HFFc6 (cell line): ENCODE measurements at regions not wholly inside any gene's neighbourhood (a gene's known extent, or its start where the extent isn't known, plus 50 kb on each side); places are given as distances from the start of the nearest gene placed in this dataset.

Experiments
- DNase-seq: peaks from one replicate; pipeline ENCODE4 v3.0.0-alpha.2; 2018
- H3K27ac Mint-ChIP-seq: 2 replicates; pipeline ENCODE4 v1.8.0; 2020; ENCODE audit warnings: mild to moderate bottlenecking, mixed read lengths
- H3K27me3 Mint-ChIP-seq: 2 replicates; pipeline ENCODE4 v1.8.0; 2021; ENCODE audit warnings: mild to moderate bottlenecking, moderate library complexity, mixed read lengths; ENCODE audit not compliant: insufficient read depth
- H3K36me3 Mint-ChIP-seq: 2 replicates; pipeline ENCODE4 v1.8.0; 2021; ENCODE audit warnings: low read depth, mixed read lengths
- H3K4me1 Mint-ChIP-seq: 2 replicates; pipeline ENCODE4 v1.8.0; 2020; ENCODE audit warnings: low read depth, mixed read lengths
- H3K4me3 Mint-ChIP-seq: 2 replicates; pipeline ENCODE4 v1.8.0; 2020; ENCODE audit warnings: mild to moderate bottlenecking, moderate library complexity, mixed read lengths
- H3K9me3 Mint-ChIP-seq: 2 replicates; pipeline ENCODE4 v1.8.0; 2020; ENCODE audit warnings: mild to moderate bottlenecking, mixed read lengths
- TF ChIP-seq, protein P1 (sequence below): fragments of 200-600 bp; sonication (generic); IDR thresholded peaks from 2 replicates; pipeline ENCODE4 v1.5.0; 2021; ENCODE audit warnings: antibody characterized with exemption, mild to moderate bottlenecking

DNA sequence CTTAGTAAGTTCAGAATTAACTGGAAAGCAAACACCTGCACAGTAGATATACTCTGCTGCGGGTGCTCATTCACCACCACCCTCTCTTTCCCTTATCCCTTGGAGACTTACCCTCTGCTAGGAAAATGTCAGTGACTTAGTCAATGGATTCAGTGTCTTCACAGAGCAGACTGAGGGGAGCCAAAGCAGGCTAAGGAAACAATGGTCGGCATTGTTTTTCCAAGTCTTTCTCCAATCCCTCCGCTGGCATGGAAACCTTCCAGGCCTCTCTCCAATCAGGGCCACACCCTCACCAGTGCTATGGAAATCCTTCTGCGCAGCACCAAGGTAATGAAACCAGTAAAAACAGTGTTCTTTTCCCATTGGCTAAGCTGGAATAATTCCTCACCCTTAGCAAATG lies 531.2 kb downstream of the TFAP2B start:
- H3K36me3 Mint-ChIP-seq, result peaks cover 4% of the 10 kb centered on the region; the same call in 1 of the 2 replicates
- H3K9me3 Mint-ChIP-seq, result peaks cover 54% of the 10 kb centered on the region
- no peaks in the 10 kb centered on the region for H3K4me1 Mint-ChIP-seq
- no peaks in the 10 kb centered on the region; the same call in 1 of the 2 replicates for H3K27me3 Mint-ChIP-seq
- no peak for DNase-seq
- TF ChIP-seq, protein P1, sequence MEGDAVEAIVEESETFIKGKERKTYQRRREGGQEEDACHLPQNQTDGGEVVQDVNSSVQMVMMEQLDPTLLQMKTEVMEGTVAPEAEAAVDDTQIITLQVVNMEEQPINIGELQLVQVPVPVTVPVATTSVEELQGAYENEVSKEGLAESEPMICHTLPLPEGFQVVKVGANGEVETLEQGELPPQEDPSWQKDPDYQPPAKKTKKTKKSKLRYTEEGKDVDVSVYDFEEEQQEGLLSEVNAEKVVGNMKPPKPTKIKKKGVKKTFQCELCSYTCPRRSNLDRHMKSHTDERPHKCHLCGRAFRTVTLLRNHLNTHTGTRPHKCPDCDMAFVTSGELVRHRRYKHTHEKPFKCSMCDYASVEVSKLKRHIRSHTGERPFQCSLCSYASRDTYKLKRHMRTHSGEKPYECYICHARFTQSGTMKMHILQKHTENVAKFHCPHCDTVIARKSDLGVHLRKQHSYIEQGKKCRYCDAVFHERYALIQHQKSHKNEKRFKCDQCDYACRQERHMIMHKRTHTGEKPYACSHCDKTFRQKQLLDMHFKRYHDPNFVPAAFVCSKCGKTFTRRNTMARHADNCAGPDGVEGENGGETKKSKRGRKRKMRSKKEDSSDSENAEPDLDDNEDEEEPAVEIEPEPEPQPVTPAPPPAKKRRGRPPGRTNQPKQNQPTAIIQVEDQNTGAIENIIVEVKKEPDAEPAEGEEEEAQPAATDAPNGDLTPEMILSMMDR, result no peak
- no peak overlapping the region for H3K27ac Mint-ChIP-seq
- no peak overlapping the region for H3K4me3 Mint-ChIP-seq

DNA sequence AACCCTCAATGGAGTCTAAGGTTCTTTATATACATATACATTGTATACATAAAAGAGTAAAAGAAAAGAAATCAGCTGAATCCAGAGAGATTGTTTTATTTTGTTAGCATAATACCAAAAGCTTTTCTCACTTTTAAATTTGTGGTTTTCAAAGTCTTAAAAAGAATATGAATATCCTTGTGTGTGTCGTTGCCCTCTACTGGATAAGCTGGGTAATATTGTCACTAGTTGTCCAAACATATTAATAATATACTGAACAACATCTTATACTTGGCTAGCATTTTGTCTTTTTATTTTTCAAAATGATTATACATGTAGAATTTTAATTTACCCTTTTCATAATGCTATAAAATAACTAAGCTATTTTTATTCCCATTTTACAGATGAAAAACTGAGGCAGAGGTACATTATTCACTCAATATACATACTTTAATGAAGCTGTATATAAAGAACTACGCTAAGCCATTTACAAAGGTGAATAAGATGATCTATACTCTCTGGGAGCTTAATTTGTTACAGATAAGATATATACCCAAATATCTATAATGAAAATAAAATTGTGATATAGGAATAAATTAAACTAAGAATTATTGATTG lies 531.7 kb downstream of the TFAP2B start:
- no peak for DNase-seq
- TF ChIP-seq, protein P1, result peak; percentile 49
- Mint-ChIP-seq H3K27me3 (no peaks in the 10 kb centered on the region; the same call in 1 of the 2 replicates), H3K9me3 (peaks cover 48% of the 10 kb centered on the region), H3K4me3 (no peak overlapping the region), H3K36me3 (peaks cover 4% of the 10 kb centered on the region; the same call in 1 of the 2 replicates), H3K27ac (no peak overlapping the region), H3K4me1 (no peaks in the 10 kb centered on the region)

DNA sequence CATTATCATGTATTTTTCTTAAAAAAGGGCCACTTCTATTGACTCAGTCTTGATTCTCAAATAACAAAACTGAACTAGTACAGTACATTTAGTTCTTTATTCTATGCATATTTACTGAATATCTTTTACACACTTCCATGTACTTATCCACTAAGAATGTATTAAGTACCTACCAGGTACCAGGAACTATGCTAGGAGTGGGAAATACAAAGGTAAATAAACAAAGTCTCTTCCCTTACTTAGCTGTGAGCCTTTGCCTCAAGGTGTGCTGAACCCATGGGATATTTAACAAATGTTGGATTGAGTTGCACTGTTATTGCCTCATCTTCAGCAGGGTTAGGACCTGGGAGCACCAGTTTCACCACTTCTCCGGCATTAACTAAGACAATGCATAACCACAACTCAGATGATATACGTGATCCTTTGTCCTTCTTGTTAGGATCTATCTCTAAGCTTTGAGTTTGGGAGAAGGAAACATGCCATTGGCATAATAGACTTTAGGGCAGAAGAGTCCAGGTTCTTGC lies 533.9 kb downstream of the TFAP2B start:
- H3K36me3 Mint-ChIP-seq, result peaks cover 4% of the 10 kb centered on the region; the same call in 1 of the 2 replicates
- peaks cover 41% of the 10 kb centered on the region for H3K9me3 Mint-ChIP-seq
- no peak overlapping the region for H3K27ac Mint-ChIP-seq
- TF ChIP-seq, protein P1, result no peak
- no peaks in the 10 kb centered on the region for H3K4me1 Mint-ChIP-seq
- no peaks in the 10 kb centered on the region for H3K27me3 Mint-ChIP-seq
- no peak for DNase-seq
- H3K4me3 Mint-ChIP-seq, result no peak overlapping the region

DNA sequence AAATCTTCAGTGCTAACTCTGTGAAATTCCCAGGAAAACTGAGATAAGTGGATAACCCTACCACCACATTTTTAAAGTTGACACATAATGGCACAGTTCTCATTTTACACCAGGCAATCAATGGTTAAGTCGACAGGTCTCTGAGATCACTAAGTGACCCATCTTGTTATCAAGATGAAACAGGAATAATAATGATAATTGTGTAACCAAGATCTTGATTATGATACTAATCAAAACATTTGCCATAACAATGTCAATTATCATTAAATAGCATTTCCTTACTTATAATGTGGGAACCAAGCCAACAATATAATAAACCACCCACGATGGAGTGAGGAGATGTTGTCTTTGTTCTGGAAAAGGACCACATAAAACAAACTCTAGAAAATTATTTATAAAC lies 541.6 kb downstream of the TFAP2B start:
- H3K9me3 Mint-ChIP-seq, result 0 out of 2 replicates have a peak, but pooled peaks cover 11% of the 10 kb centered on the region
- no peak for DNase-seq
- TF ChIP-seq, protein P1, result no peak
- H3K36me3 Mint-ChIP-seq, result no peaks in the 10 kb centered on the region
- H3K27ac Mint-ChIP-seq, result no peak overlapping the region
- H3K27me3 Mint-ChIP-seq, result no peaks in the 10 kb centered on the region
- H3K4me3 Mint-ChIP-seq, result no peak overlapping the region
- H3K4me1 Mint-ChIP-seq, result no peaks in the 10 kb centered on the region

DNA sequence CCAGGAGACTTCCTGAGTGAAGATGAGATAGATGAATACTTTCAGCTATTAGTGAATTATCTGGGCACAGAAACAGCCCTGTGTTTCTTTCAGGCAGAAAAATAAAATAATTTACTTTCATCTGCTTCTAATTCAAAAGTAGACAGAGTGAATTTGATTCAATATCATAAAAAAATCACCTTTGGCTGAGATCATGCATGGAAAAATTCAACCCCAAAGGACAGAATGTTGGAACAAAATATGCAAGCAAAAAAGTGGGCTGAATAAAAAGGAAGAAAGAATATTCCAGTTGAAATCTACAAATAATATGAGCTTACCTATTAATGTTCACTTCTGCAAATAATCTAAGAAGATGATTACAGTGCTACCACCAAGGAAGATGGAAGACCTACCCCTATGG lies 546.9 kb downstream of the TFAP2B start:
- TF ChIP-seq, protein P1, result no peak
- DNase-seq, result no peak
- peaks cover 20% of the 10 kb centered on the region for H3K9me3 Mint-ChIP-seq
- H3K27me3 Mint-ChIP-seq, result no peaks in the 10 kb centered on the region
- no peaks in the 10 kb centered on the region for H3K36me3 Mint-ChIP-seq
- H3K4me1 Mint-ChIP-seq, result no peaks in the 10 kb centered on the region
- no peak overlapping the region for H3K4me3 Mint-ChIP-seq
- H3K27ac Mint-ChIP-seq, result no peak overlapping the region
